GM18502 (cell line): ENCODE measurements at regions not wholly inside any gene's neighbourhood (a gene's known extent, or its start where the extent isn't known, plus 50 kb on each side); places are given as distances from the start of the nearest gene placed in this dataset.
"Not testable (repeated sequence)": the region's sequence is repeated elsewhere in the genome, so short reads cannot be mapped to it uniquely, and the experiment has no call there.

Source experiments
- ATAC-seq: cut with Tn5 transposase; IDR thresholded peaks from one replicate; pipeline ENCODE4 v1.9.1; 2021; ENCODE audit warnings: mild to moderate bottlenecking; ENCODE audit not compliant: unreplicated experiment, poor library complexity

DNA sequence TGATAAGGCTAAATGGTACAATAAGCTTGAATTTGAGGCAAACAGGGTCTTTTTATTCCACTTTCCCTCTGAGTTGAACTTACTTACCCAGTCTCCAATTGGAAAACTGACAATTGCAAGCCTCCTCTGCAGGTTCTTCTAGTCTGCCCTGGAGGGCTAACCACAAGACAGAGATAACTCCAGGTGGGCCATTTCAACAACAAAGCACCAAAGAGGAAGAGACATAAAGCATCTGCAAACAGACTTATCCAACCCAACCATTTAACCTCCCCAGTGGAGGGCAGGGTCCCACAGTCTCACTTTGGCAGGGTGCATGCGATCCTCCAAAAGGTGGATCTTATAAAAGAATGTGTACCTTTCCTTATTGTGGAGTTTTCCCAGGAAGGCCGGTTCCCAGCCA lies 525.8 kb downstream of the DIPK2A start:
- ATAC-seq = no peak

DNA sequence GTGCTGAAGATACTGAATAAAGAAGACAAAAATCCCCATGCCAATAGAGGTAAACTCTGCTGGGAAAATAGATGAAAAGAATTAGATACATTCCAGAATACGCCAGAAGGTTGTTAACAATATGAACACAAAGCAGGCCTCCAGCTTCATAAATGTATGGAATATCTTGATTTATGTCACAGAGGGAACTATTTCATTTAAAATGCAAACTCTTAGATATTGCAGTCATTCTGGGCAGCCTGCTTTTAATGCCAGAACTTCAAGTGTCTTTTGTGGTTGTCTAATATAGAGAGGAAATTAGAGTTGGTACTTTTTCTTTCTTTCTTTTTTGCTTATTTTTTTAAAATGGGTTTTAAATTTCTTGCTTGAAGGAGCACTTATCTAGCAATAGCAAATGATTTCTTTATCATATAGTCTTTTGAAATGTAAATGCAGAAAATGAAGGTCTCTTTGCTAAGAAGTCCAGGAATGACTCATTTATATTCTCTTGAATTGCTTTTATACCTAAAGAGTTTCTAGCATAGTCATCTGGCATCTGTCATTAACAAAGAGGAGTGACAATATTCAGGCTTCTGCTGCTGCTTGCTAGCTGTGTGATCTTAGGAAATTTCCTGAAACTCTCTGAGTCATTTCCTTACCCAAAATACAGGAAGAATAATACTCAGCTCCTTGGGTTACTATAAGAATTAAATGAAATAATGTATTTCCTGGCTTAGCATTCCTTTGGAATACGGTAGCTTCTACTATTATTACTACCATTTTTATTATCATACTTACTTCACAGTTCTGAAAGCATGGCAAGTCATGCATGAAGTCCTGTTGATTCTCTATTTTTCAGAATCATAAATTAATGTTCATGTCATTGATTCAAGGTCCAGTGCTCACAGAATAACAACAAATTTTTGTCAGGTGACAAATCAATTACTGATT lies 527.6 kb downstream of the DIPK2A start:
- no peak for ATAC-seq

DNA sequence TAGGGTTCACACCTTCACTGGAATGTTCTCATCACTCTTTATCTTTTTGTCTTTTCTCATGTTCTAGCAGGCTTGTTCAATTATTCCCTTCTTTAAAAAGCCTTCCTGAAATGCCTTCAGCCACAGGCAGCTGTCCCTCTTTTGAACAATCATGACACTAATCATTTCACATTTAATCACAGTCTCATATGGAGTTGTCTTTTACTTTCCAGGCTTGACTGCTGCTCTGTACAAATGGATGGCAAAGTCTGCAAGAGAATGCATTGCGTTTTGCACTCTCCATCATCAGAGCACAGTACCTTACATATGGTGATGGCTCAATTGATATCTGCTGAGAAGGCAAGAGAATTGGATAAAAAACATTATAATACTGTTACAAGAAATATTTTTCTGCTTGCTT lies 529.8 kb downstream of the DIPK2A start:
- no peak for ATAC-seq

DNA sequence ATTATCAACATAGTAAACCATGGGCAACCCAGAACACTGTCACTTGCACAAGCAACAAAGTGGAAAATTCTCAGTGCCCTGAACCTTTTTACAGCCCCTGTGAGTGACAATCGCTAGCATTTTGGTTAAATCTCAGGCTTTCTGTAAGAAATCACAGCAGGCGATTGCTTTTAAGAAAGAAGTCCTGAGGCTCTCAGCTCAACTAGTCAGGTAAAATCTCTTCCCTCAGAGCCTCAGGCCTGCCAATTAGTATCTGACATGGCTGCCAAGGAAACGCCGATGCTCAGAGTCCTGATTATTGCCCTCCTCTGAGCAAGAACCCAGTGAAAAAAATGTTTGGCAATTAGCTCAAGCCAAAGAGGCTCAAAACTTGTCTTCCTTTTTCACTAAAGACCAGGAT lies 530.8 kb downstream of the DIPK2A start:
- no peak for ATAC-seq

DNA sequence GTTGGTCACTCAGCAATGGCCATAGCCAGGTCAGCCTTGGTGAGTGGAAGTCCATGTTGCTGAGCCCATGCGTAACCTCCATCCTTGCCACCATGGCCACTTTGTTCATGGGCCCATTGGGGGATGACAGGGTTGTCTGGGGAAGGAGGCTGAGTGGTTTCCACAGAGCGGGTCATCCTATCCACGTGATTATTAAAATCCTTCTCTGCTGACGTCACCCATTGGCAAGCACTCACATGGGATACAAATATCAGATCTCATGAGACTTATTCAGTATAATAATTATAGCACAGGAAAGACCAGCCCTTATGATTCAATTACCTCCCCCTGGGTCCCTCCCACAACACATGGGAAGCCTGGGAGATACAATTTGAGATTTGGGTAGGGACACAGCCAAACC lies 534.8 kb downstream of the DIPK2A start:
- not testable (repeated sequence) for ATAC-seq

DNA sequence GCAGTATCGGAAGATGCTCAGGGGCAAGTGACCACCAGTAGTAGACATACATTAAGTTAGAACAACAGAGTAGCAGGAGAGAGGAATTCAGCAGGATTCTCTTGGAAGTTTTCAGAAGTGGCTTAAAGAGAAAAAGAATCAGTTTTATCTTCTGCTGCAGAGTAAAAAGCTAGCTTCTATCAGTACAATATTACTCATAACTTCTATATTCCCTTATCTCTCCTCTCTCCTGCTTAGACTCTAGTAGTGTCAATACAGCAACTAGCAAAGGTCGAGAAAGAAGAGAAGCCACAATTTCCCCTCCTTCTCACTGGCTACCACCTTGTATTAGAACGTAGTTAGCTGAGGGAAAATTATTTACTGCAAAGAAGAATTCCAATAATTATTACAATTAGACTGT lies 539.7 kb downstream of the DIPK2A start:
- no peak for ATAC-seq

DNA sequence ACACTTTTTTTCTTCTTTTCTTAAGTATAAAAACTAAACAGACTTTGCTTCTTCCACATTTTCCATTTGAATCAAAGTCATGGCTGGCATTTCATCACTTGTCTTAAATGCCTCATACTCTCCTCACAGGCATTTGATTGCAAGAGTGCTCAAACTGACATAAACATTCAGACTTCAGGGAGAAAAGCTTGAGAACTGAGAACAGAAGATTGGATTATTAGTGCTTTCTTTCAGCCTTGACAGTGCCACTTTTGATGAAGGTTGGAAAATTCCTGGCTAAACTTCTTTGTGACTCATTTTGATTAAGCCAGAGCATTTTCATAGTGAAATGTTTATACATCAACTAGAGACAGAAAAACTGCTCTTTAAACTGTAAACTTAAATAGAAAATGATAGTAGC lies 544.4 kb downstream of the DIPK2A start:
- ATAC-seq = no peak

DNA sequence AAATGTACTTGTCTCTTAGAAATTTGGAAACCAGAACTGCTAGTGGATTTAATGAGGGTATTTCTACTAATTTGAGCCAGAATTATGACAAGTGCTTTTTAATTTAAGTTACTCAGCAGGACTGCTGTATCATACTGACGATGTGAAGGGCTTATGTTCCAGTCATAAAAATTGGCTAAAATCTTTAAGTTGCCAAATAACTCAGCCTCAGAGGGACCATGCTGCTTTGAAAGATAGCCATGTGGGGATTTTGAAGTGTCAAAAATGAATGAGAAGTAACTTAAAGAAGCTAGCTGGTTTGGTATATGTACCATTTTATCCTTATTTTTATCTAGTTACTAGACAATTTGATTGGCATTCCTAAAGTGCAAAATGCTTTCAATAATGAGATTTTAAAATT lies 545.0 kb downstream of the DIPK2A start:
- no peak for ATAC-seq

DNA sequence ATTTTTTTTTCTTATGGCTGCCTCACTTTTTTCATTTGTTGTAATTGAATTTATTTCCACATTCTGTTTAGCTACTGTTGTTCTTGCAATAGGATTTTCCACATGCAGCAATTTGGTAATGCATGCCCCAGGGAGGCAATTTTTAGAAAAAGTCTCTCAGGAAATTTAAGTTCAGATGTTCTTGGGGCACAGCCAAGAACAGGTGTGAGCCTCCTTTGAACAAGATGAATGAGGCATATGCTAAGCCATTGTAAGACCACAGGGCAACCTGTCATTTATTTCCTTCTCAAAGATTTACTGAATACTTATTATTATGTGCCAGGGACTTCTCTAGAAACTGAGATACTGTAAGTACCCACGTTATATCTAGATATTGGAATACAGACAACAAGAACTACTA lies 549.5 kb downstream of the DIPK2A start:
- no peak for ATAC-seq

DNA sequence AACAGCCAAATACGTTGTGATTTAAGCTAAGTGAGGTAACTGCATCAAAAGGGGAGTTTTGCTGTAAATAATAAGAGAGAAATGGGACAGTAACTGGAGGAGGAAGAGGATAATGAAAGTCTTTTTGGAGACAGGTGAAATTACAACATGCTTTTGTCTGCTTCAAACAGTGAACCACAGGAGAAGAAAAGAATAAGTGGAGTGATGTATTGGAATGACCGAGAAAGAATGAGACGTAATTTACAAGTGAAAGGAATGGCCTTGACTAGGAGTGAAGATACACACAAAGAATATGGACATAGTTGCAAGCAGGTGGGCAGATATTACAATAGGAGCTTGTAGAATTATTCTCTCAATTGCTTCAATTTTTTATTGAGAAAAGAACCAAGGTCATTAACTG lies 550.8 kb downstream of the DIPK2A start:
- ATAC-seq = no peak

DNA sequence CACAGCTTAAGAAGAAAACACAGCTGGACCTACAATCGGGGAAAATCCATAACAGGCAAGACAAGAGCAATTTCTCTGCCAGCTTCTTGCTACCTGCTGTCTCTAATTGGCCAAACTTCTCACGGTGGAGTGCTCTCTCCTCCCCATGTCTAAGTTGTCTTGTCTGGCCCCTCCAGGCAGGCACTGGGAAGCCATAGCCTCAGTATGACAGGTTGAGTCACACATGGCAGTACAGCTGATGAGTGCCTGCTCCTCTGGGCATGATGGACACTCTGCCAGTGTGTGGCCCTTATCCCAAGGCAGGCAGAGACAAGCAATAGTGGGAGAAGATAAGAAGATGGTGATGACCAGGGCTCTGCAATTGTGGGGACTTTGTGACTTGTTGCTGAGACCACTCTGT lies 551.8 kb downstream of the DIPK2A start:
- no peak for ATAC-seq

DNA sequence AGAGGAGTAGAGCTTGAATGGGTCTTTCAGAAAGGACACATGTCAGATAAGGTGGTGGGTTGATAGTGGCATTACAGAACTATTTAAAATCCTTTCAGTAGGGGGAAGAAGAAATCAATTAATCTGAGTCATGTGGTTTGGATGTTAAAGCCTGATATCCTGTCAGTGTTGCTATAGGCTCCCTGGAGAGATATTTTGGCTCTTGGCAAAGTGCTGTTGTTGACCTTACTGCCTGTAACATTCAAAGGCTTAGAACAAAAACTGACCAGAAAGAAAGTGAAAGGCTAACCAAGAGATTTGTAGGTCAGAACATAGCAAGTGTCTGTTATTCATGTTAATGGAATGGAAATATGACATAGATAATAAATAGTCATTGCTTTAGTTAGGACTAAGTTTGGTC lies 552.9 kb downstream of the DIPK2A start:
- no peak for ATAC-seq

DNA sequence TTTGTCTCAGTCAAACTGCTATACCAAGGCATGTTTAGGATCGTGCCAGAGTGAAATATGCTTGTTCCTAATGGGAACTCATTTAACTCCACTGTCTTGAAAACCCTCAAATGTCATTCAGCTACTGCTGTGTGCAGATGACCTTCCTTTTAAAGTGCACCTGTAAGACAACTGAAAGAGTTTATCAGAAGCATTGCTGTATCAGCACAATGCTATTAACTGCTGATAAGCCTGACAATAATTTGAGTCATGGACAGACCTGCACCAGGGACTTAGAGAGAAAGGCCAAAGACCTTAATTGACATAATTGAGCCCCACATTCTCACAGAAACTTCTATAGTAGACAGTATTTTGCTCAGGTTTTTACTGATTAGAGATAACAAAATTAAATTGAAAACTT lies 557.9 kb downstream of the DIPK2A start:
- no peak for ATAC-seq

DNA sequence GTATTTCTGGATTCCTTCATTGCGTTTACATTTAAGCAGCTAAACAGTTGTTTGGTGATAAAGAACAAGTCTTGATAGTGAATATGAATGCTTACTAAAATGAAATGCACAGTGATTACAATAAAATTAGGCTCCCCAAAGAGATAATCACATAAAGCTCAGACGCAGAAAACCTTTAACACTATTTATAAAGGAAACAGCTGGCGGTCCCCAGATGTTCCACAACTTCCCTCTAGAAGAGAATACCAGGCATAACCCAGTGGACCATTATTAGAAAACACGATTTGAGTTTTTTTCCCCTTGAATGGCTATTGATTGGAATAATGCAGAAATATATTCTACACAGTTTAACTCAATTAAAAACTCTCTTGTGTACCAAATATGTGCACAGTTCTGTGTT lies 573.2 kb downstream of the DIPK2A start:
- no peak for ATAC-seq

DNA sequence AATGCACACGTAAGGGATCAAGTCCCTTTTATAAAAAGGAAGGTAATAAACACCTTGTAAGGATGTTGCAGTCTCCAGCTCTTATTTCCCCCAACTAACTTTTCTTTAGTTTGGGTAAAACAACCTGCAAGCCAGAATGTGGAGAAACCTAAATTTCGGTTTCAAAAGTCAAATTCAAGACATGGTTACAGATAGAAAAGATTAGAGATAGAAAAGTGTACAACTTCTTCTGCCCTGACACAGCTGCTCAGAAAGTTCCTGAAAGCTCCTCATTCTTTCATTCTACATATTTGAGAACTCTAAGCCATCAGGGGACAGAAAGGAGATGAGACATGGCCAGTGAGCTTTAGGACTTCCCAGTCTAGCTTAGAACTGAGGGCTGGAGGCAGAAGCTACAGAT lies 574.9 kb downstream of the DIPK2A start:
- ATAC-seq = no peak

DNA sequence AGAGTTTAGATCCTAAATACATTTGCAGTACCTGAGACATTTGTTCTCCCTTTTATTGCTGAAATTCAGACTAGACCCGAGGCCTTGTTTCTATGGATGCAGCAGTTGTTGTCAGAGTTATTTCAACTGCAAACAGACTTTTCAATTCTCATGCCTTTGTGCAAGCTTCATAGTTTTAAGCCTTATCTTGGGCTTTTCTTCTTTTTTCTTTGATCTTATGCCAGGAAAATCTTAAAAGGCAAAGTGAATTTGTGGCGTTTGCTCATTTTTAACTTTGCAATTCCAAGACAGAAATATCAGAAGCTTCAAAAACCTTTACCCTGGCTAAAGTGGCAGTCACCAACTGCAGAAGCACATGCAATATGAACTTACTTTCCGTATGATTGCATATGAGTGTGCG lies 576.7 kb downstream of the DIPK2A start:
- no peak for ATAC-seq

DNA sequence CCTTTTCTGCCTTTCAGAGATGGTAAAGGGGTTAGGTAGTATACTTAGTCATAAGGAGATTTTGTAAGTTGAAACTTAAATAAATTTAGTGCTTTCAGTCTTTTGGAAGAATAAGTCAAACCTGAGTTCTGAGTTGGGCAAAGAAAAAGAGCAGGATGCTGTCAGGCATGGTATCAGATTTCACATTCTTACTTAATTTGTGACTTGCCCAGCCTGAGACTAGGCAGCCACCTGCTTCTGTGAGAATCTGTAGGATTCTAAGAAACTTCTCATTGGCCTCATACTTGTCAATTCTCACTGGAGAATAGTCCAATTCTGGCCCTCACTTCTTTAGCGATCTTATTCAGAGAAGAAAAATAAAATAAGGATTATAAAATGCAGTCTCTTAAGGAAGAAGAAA lies 577.5 kb downstream of the DIPK2A start:
- ATAC-seq = no peak

DNA sequence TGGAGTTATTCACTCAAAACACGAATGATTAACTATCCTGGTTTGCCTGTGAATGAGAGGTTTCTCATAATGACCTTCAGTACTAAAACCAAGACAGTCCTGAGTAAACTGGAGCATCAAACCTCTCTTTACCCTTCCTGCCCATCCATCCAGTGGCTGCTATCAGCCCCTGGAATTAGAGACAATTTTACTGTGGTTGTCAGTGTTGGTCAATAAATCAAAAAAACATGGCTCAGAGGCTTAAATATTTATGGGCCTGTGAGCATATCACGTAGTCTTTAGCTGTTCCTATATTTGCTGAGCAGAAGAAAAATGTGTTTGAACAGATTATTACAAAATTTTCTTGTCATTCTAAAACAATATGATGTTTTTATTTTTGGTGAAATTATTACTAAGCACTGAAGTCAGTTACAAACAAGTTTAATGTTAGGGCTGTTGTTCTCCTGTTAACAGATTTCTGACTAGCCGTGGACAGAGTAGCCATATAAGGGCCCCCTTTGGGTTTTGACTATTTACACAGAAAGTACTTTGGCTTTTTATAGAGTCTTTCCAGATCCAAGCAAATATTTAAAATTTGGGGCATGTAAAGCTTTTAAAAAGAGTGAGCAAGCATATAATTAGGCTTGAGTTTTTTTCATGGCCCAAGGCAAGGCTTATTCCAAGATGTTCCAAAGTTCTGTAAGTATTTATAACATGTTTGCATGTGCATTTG lies 580.9 kb downstream of the DIPK2A start:
- ATAC-seq = no peak

DNA sequence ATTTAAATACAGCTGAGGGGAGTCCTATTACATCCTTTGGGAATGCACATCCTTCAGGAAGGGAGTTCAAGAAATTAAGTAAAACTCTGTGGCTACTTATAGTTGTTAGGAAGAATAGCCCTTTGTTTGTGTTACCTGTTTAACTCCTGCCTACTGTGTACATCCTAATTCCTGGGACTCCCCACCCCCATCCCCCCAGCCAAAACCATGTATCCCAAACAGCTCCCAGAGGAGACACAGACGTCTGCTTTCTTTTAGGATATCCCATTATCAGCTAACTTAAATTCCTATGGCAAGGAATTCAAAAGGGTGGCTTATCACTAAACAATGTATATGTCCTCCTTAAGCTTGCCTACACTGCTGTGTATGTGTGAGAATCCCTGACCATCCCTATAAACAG lies 581.7 kb downstream of the DIPK2A start:
- ATAC-seq = no peak

DNA sequence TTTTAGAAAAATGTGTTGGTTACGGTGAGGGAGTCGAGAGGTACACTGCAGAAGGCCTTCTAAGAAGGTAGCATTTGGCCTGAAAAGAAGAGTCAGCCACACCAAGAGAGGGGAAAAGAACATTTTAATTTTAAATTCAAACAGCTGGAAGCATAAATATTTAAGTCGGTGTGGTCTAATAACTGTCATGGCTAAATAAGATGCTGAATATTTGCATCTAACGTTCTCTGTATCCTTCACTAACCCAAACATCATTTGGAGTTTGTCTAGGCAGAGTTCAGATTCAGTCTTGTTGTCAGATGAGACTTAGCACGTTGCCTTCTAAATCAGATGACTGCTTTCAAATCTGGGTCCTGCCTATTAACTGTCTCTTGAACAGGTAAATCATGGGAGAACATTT lies 583.3 kb downstream of the DIPK2A start:
- no peak for ATAC-seq

DNA sequence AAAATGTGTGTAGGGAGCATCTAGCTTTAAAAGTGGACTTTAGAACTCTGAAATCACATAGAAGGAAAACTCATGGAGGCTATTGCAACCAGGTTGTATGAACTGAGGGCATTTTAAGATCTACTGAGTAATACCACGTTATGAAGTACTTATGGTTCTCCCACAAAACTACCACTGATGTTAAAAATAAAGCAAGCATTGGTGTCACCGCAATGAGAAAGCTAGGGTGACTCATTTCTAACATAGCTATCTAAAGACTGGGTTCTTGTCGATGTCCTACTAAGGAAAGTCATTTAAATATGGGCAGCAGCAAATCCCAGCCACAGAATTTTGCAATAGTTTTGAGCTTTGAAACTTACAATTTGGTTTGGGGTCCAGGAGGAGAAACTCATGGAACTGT lies 584.8 kb downstream of the DIPK2A start:
- ATAC-seq = peak; percentile 97

DNA sequence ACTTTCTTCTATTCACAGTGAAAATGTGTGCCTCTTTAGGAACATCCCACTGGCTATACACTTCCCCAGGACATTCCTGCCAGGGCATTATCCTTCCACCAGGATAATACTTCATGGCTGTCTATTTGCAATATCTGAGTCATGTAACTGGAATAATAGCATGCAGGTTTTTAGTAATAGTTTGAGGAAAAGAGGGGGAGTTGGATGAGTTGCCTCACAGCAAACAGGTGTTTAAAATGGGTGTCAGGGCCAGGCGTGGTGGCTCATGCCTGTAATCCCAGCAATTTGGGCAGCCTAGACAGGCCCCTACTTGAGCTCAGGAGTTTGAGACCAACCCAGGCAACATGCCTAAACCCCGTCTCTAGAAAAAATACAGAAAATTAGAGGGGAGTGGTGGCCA lies 585.9 kb downstream of the DIPK2A start:
- ATAC-seq = no peak
